ENCODE measurements at regions not wholly inside any gene's neighbourhood (a gene's known extent, or its start where the extent isn't known, plus 50 kb on each side); places are given as distances from the start of the nearest gene placed in this dataset.

DNA sequence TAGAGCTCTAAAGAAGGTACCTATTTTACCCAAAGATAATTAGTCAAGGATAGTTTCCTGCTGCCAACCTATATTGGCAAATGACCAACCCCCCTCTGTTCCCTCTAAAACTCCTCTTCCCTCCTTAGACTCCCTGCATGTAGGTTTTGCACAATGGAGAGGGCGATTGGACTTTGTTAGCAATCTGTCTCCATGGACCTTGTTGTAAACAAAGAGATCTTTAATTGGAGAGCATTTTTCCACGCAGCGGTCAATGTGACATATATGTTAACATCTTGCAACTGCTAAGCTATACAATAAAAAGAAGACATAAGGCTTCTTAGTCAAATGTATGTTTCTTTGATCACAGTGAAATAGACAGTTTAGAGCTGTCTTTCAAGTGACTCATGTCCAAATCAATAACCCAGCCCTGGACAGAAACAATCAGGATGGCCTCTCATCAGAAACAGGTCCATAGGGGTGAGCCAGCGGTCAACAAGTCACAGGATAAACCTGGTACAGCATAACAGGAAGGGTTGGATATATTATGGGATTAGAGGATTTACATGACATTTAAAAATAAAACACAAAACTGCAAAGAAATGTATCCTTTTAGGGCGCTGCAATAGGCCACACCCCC lies 69.7 kb upstream of the UBL3 start:
- 70 to 71% methylated on average over 5 of the region's 5 CpGs for WGBS, 2 donors
- ATAC-seq (no peak), DNase-seq (no peak)
- no peaks in the 10 kb centered on the region for H3K36me3 ChIP-seq
- H3K27ac ChIP-seq: no peak overlapping the region
- no peak overlapping the region for H3K4me3 ChIP-seq
- no peaks in the 10 kb centered on the region for H3K9me3 ChIP-seq
- peaks cover 10 to 28% (median 19%) of the 10 kb centered on the region in 9 donors for H3K4me1 ChIP-seq
- TF ChIP-seq, protein P1, sequence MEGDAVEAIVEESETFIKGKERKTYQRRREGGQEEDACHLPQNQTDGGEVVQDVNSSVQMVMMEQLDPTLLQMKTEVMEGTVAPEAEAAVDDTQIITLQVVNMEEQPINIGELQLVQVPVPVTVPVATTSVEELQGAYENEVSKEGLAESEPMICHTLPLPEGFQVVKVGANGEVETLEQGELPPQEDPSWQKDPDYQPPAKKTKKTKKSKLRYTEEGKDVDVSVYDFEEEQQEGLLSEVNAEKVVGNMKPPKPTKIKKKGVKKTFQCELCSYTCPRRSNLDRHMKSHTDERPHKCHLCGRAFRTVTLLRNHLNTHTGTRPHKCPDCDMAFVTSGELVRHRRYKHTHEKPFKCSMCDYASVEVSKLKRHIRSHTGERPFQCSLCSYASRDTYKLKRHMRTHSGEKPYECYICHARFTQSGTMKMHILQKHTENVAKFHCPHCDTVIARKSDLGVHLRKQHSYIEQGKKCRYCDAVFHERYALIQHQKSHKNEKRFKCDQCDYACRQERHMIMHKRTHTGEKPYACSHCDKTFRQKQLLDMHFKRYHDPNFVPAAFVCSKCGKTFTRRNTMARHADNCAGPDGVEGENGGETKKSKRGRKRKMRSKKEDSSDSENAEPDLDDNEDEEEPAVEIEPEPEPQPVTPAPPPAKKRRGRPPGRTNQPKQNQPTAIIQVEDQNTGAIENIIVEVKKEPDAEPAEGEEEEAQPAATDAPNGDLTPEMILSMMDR (IDR thresholded peaks at IDR 0.05): no peak
- intact Hi-C loops (cut with DNase I): loop anchor here in 5 of 10 donors (5.0 to 10.0 kb wide), 7 partner anchors 68 to 415 kb away; partner anchors contain the start of gene UBL3 (in 2 of the 5)
- no peaks in the 10 kb centered on the region for H3K27me3 ChIP-seq

DNA sequence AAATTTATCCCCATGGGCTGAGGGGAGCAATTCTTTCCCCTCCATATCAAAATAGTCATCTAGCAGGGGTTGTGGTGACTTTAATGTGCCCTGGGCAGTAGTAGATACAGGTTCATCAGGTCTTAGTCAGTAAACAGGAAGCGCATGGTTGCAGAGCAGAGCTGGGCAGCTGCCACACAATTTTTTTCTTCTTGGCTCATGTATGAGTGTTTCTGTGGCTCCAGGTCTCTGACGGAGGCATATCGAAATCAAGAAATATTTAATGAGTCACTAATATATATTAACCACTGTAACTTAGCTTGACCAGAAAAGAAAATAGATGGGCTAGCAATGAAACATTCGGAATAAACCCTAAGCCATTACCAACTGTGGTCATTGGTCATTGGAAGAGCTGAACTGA lies 68.4 kb upstream of the UBL3 start:
- Histone ChIP-seq H3K4me3 (no peak overlapping the region), H3K27ac (no peak overlapping the region), H3K36me3 (no peaks in the 10 kb centered on the region), H3K9me3 (no peaks in the 10 kb centered on the region), H3K27me3 (no peaks in the 10 kb centered on the region), H3K4me1 (peaks cover 0 to 15% (median 7%) of the 10 kb centered on the region in 9 donors)
- 77 to 93% methylated on average over 4 of the region's 4 CpGs for WGBS, 2 donors
- TF ChIP-seq, protein P1 (IDR thresholded peaks at IDR 0.05): no peak
- ATAC-seq: no peak
- no peak for DNase-seq
- intact Hi-C loops (cut with DNase I): loop anchor here in 1 of 10 donors (10.0 kb wide), 1 partner anchor 144 kb away; no protein-coding TSS in a partner anchor

- TF ChIP-seq, protein P1 (IDR thresholded peaks at IDR 0.05): no peak
- WGBS, 2 donors: 83% methylated on average over 3 of the region's 3 CpGs
- Histone ChIP-seq H3K27ac (no peak overlapping the region), H3K4me1 (peaks cover 0 to 3% (median 0%) of the 10 kb centered on the region in 9 donors), H3K36me3 (no peaks in the 10 kb centered on the region), H3K4me3 (no peak overlapping the region), H3K9me3 (no peaks in the 10 kb centered on the region), H3K27me3 (no peaks in the 10 kb centered on the region)
- intact Hi-C loops (cut with DNase I): loop anchor here in 1 of 10 donors (10.0 kb wide), 1 partner anchor 143 kb away; no protein-coding TSS in a partner anchor
- DNase-seq (no peak), ATAC-seq (no peak)
These were observed 67.2 kb upstream of the UBL3 start for GRCh38 chr13:29917650-29918049.

- intact Hi-C loops (cut with DNase I): loop anchor here in 1 of 10 donors (10.0 kb wide), 1 partner anchor 140 kb away; no protein-coding TSS in a partner anchor
- Histone ChIP-seq H3K36me3 (no peaks in the 10 kb centered on the region), H3K4me3 (no peak overlapping the region), H3K27me3 (peaks cover 0 to 4% (median 0%) of the 10 kb centered on the region in 7 donors), H3K4me1 (no peaks in the 10 kb centered on the region), H3K9me3 (no peaks in the 10 kb centered on the region), H3K27ac (no peak overlapping the region)
- WGBS, 2 donors: 81 to 89% methylated on average over 3 of the region's 3 CpGs
- DNase-seq (no peak), ATAC-seq (no peak)
- TF ChIP-seq, protein P1 (IDR thresholded peaks at IDR 0.05): no peak
These were observed 64.2 kb upstream of the UBL3 start for GRCh38 chr13:29914581-29914980.
